ENCODE measurements at regions not wholly inside any gene's neighbourhood (a gene's known extent, or its start where the extent isn't known, plus 50 kb on each side); places are given as distances from the start of the nearest gene placed in this dataset.

DNA sequence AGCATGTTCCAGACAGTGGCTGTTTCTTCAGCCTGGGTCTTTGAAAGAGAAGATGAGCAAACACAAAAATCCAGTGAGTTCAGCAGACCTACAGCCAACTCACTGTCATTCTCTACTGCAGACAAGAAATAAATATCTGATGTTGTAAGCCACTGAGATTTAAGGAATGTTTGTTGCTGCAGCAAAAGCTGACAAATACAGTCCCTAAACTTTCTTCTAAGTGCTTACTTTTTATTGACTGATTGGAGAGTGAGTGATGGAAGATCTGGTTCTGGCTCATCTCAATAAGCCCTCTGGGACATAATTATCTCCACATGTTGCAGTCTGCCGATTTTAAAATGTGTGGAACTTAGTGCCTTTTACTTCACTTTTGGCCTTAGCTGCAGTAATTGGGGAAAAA lies 69.9 kb upstream of the LMNB1 start:
- H3K27me3 Mint-ChIP-seq (ENCODE audit: low read depth), result no peaks in the 10 kb centered on the region
- H3K27ac Mint-ChIP-seq, result no peak overlapping the region
- no peak overlapping the region for H3K4me3 Mint-ChIP-seq
- peaks cover 4% of the 10 kb centered on the region for H3K9me3 Mint-ChIP-seq
- no peaks in the 10 kb centered on the region for H3K4me1 Mint-ChIP-seq
- TF ChIP-seq CTCF (IDR thresholded peaks at IDR 0.05; ENCODE audit: unreplicated experiment in 3 of 3), result no peak
- no peaks in the 10 kb centered on the region for H3K36me3 Mint-ChIP-seq (ENCODE audit: low read depth)

- H3K9me3 Mint-ChIP-seq, result peaks cover 3% of the 10 kb centered on the region
- peaks cover 8% of the 10 kb centered on the region for H3K4me1 Mint-ChIP-seq
- no peak for TF ChIP-seq CTCF (IDR thresholded peaks at IDR 0.05; ENCODE audit: unreplicated experiment in 3 of 3)
- H3K36me3 Mint-ChIP-seq (ENCODE audit: low read depth), result no peaks in the 10 kb centered on the region
- H3K27ac Mint-ChIP-seq, result no peak overlapping the region
- H3K27me3 Mint-ChIP-seq (ENCODE audit: low read depth), result no peaks in the 10 kb centered on the region
- H3K4me3 Mint-ChIP-seq, result no peak overlapping the region
Observed at GRCh38 chr5:126715765-126716164, 61.2 kb upstream of the LMNB1 start.

GRCh38 chr5:126716861-126717260 lies 60.1 kb upstream of the LMNB1 start:
- Mint-ChIP-seq H3K27ac (no peak overlapping the region), H3K27me3 (ENCODE audit: low read depth) (no peaks in the 10 kb centered on the region), H3K36me3 (ENCODE audit: low read depth) (no peaks in the 10 kb centered on the region), H3K4me1 (peaks cover 8% of the 10 kb centered on the region), H3K4me3 (no peak overlapping the region), H3K9me3 (peaks cover 3% of the 10 kb centered on the region)
- no peak for TF ChIP-seq CTCF (IDR thresholded peaks at IDR 0.05; ENCODE audit: unreplicated experiment in 3 of 3)

DNA sequence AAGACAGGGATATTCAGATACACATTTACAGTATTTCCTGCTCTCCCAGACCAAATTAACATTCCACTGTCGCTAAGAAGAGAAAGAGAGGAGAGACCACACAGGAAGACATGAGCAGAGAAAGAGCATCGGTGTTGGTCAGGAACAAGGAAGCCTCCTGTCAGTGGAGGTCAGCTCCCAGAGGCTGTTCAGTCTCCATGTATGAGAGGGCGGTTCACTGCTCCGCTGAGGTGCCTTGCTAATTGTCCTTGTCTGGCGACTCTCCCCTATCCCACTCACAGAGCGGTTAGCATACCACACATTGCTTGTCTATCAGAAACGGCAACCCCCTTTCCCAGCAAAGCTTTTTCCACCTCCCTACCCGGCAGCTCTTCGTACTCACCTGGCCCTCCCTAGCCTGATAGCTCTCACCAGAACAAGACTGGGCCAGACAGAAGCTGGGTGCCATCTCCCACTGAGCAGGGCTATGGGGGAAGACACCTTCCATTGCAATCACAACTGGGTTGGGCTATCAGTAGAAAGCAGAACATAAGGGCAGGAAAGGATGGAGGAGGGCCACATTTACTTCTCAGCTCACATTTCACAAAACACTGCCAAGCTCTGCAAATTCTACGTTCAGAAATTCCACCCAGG lies 58.6 kb upstream of the LMNB1 start:
- no peak for TF ChIP-seq CTCF (IDR thresholded peaks at IDR 0.05; ENCODE audit: unreplicated experiment in 3 of 3)
- Mint-ChIP-seq H3K4me1 (peaks cover 8% of the 10 kb centered on the region), H3K27ac (peak overlapping the region; percentile 25 to 64 (median 60)), H3K4me3 (no peak overlapping the region), H3K9me3 (peaks cover under 1% of the 10 kb centered on the region), H3K27me3 (ENCODE audit: low read depth) (no peaks in the 10 kb centered on the region), H3K36me3 (ENCODE audit: low read depth) (no peaks in the 10 kb centered on the region)

GRCh38 chr5:126720369-126720768 lies 56.6 kb upstream of the LMNB1 start:
- no peaks in the 10 kb centered on the region for H3K27me3 Mint-ChIP-seq (ENCODE audit: low read depth)
- H3K9me3 Mint-ChIP-seq, result no peaks in the 10 kb centered on the region
- no peak overlapping the region for H3K4me3 Mint-ChIP-seq
- peaks cover 8% of the 10 kb centered on the region for H3K4me1 Mint-ChIP-seq
- H3K27ac Mint-ChIP-seq, result no peak overlapping the region
- TF ChIP-seq CTCF (IDR thresholded peaks at IDR 0.05; ENCODE audit: unreplicated experiment in 3 of 3), result no peak
- H3K36me3 Mint-ChIP-seq (ENCODE audit: low read depth), result no peaks in the 10 kb centered on the region

GRCh38 chr5:126723643-126724042 lies 53.3 kb upstream of the LMNB1 start:
- H3K27ac Mint-ChIP-seq, result no peak overlapping the region
- no peaks in the 10 kb centered on the region for H3K27me3 Mint-ChIP-seq (ENCODE audit: low read depth)
- no peaks in the 10 kb centered on the region for H3K9me3 Mint-ChIP-seq
- no peak for TF ChIP-seq CTCF (IDR thresholded peaks at IDR 0.05; ENCODE audit: unreplicated experiment in 3 of 3)
- no peaks in the 10 kb centered on the region for H3K4me1 Mint-ChIP-seq
- no peak overlapping the region for H3K4me3 Mint-ChIP-seq
- no peaks in the 10 kb centered on the region for H3K36me3 Mint-ChIP-seq (ENCODE audit: low read depth)
